22Rv1 (cell line): ENCODE measurements at regions not wholly inside any gene's neighbourhood (a gene's known extent, or its start where the extent isn't known, plus 50 kb on each side); places are given as distances from the start of the nearest gene placed in this dataset.

Experiments used
- H3K27ac ChIP-seq: fragments of 450-650 bp; 2 replicates; pipeline ENCODE4 v1.5.1; 2017
- ZFX ChIP-seq: fragments of 450-650 bp; IDR thresholded peaks from 2 replicates; pipeline ENCODE4 v1.6.1; 2017; ENCODE audit warnings: antibody characterized with exemption, borderline replicate concordance
- TF ChIP-seq, protein P1 (sequence below): fragments of 450-650 bp; IDR thresholded peaks from 2 replicates; pipeline ENCODE4 v1.5.1; 2017; ENCODE audit warnings: mild to moderate bottlenecking

GRCh38 chr4:14743172-14743571, 259.1 kb upstream of the CPEB2 start:
- no peak overlapping the region for H3K27ac ChIP-seq
- TF ChIP-seq ZFX, result no peak
- TF ChIP-seq, protein P1, sequence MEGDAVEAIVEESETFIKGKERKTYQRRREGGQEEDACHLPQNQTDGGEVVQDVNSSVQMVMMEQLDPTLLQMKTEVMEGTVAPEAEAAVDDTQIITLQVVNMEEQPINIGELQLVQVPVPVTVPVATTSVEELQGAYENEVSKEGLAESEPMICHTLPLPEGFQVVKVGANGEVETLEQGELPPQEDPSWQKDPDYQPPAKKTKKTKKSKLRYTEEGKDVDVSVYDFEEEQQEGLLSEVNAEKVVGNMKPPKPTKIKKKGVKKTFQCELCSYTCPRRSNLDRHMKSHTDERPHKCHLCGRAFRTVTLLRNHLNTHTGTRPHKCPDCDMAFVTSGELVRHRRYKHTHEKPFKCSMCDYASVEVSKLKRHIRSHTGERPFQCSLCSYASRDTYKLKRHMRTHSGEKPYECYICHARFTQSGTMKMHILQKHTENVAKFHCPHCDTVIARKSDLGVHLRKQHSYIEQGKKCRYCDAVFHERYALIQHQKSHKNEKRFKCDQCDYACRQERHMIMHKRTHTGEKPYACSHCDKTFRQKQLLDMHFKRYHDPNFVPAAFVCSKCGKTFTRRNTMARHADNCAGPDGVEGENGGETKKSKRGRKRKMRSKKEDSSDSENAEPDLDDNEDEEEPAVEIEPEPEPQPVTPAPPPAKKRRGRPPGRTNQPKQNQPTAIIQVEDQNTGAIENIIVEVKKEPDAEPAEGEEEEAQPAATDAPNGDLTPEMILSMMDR, result no peak

- no peak overlapping the region for H3K27ac ChIP-seq
- TF ChIP-seq, protein P1, result no peak
- no peak for TF ChIP-seq ZFX
These were observed 258.7 kb upstream of the CPEB2 start for GRCh38 chr4:14743601-14744000.

- TF ChIP-seq, protein P1, result no peak
- no peak for TF ChIP-seq ZFX
- no peak overlapping the region for H3K27ac ChIP-seq
These were observed 257.9 kb upstream of the CPEB2 start for GRCh38 chr4:14744346-14744745.

GRCh38 chr4:14749910-14750309, 252.4 kb upstream of the CPEB2 start:
- no peak for TF ChIP-seq ZFX
- TF ChIP-seq, protein P1, result no peak
- no peak overlapping the region for H3K27ac ChIP-seq

GRCh38 chr4:14752341-14753046, 249.8 kb upstream of the CPEB2 start:
- no peak for TF ChIP-seq ZFX
- TF ChIP-seq, protein P1, result no peak

DNA sequence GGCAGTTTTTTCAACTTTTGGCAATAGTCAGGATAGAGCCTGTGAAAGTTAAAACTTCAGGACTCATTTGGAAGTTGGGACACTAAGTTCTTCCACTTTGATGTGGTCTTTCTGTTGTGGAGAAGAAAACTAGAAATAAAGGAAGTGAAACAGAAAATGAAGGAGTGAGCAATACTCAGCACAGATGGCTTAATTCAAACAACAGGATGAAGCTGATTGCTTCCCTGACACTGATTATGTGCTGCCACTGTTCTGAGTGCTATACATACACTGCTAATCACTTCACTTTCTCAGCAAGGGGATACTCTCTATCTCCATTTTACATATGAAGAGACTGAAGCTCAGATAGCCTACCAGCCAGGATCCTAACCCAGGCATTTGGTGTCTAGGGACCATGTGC, 235.1 kb upstream of the CPEB2 start:
- H3K27ac ChIP-seq, result no peak overlapping the region
- TF ChIP-seq ZFX, result no peak
- TF ChIP-seq, protein P1, result no peak

More at GRCh38 chr4:14752341-14753046, 249.8 kb upstream of the CPEB2 start:
- no peak overlapping the region for H3K27ac ChIP-seq

- no peak overlapping the region for H3K27ac ChIP-seq
- no peak for TF ChIP-seq ZFX
- TF ChIP-seq, protein P1, result no peak
These were observed 233.8 kb upstream of the CPEB2 start for GRCh38 chr4:14768449-14768848.
